HG02840 (cell line): ENCODE measurements at regions not wholly inside any gene's neighbourhood (a gene's known extent, or its start where the extent isn't known, plus 50 kb on each side); places are given as distances from the start of the nearest gene placed in this dataset.

Experiments
- ATAC-seq: cut with Tn5 transposase; IDR thresholded peaks from one replicate; pipeline ENCODE4 v1.9.1; 2021; ENCODE audit warnings: mild to moderate bottlenecking, moderate library complexity, moderate number of reproducible peaks; ENCODE audit not compliant: unreplicated experiment, low FRiP score

- ATAC-seq: no peak
Measured at GRCh38 chr1:163257763-163258162, 55.0 kb upstream of the RGS5 start.

GRCh38 chr1:163258181-163258580 is 55.5 kb upstream of the RGS5 start:
- no peak for ATAC-seq

GRCh38 chr1:163263818-163264655 is 57.7 kb upstream of the NUF2 start:
- ATAC-seq: peak; percentile 72

GRCh38 chr1:163265547-163265946 is 56.2 kb upstream of the NUF2 start:
- no peak for ATAC-seq

- no peak for ATAC-seq
Measured at GRCh38 chr1:163267962-163268361, 53.8 kb upstream of the NUF2 start.

GRCh38 chr1:163271535-163271934 is 50.2 kb upstream of the NUF2 start:
- ATAC-seq: no peak
